ENCODE measurements at regions not wholly inside any gene's neighbourhood (a gene's known extent, or its start where the extent isn't known, plus 50 kb on each side); places are given as distances from the start of the nearest gene placed in this dataset.

GRCh38 chr4:136670265-136670664, 862.0 kb downstream of the PCDH18 start:
- TF ChIP-seq POLR2A (IDR thresholded peaks at IDR 0.05; ENCODE audit: low read length) (no peak), GATA1 (IDR thresholded peaks at IDR 0.05; ENCODE audit: low read depth, low read length) (no peak)

All from erythroblast (primary cell).